Lower leg skin (tissue), 3 donors: ENCODE measurements at regions not wholly inside any gene's neighbourhood (a gene's known extent, or its start where the extent isn't known, plus 50 kb on each side); places are given as distances from the start of the nearest gene placed in this dataset.

Experiments used
- CTCF ChIP-seq, 3 donors: fragments of 450-650 bp; IDR thresholded peaks; one replicate each; pipeline ENCODE4 v1.5.1; 2016; ENCODE audit warnings: antibody characterized with exemption in 3 of 3, mild to moderate bottlenecking in 3 of 3, moderate library complexity in 2 of 3
- POLR2A ChIP-seq, 2 donors: fragments of 450-650 bp; IDR thresholded peaks; one replicate each; pipeline ENCODE4 v1.6.1; 2016 to 2017; ENCODE audit warnings: antibody characterized with exemption in 2 of 2, mild to moderate bottlenecking in 1 of 2, moderate library complexity in 1 of 2

- TF ChIP-seq CTCF (IDR thresholded peaks at IDR 0.05), result no peak
- TF ChIP-seq POLR2A (IDR thresholded peaks at IDR 0.05), result no peak
These were observed 81.6 kb downstream of the PSMB1 start for GRCh38 chr6:170471491-170471890.
